ENCODE measurements at regions not wholly inside any gene's neighbourhood (a gene's known extent, or its start where the extent isn't known, plus 50 kb on each side); places are given as distances from the start of the nearest gene placed in this dataset.

DNA sequence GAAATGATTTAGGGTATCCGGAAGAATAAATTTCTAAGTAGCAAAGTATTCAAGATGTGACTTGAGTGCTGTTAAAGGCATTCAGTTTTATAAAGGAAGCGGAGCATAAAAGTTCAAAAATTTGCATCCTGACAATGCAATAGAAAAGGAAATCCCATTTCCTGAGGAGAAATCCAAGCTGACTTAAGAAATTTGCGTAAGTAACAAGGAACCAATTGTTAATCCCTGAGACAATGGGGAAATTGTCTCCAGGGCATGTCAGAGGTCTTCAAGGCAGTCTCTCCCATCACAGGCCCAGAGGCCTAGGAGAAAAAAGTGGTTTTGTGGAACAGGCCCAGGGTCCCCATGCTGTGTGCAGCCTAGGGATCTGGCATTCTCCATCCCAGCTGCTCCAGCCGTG lies 416.0 kb downstream of the PRDM2 start:
- 9% methylated on average over 3 of the region's 4 CpGs for WGBS (ENCODE audit: low lambda C conversion rate)
- in situ Hi-C loops (cut with HindIII; ENCODE audit: extremely low pct_ligation_motif_present, low pct_unique_long_range_greater_than_20kb) (no loop called here), intact Hi-C loops (cut with micrococcal nuclease; ENCODE audit: unreplicated experiment) (no loop called here)
- Histone ChIP-seq H2AFZ (ENCODE audit: low read length) (no peak overlapping the region), H3K27me3 (ENCODE audit: control insufficient read depth in 1 of 2, insufficient read depth in 2 of 2, low read length in 2 of 2) (no peaks in the 10 kb centered on the region), H3K9ac (ENCODE audit: insufficient read depth, low read depth, low read length) (no peak overlapping the region), H3K4me2 (ENCODE audit: low read depth, low read length) (no peak overlapping the region), H3K4me1 (ENCODE audit: insufficient read depth, low read length) (no peaks in the 10 kb centered on the region), H3K27ac (ENCODE audit: extremely low read length, insufficient read depth, low read length) (no peak overlapping the region), H3K4me3 (replicated peaks in 1 of 3; ENCODE audit: insufficient read depth in 1 of 3, low read depth in 2 of 3, low read length in 3 of 3) (no peak overlapping the region), H3K9me3 (ENCODE audit: low read length) (no peaks in the 10 kb centered on the region), H4K20me1 (ENCODE audit: insufficient read depth, low read length) (no peaks in the 10 kb centered on the region), H3K79me2 (ENCODE audit: insufficient read depth, low read length) (no peaks in the 10 kb centered on the region), H3K36me3 (replicated peaks in 1 of 2; ENCODE audit: control insufficient read depth in 1 of 2, insufficient read depth in 2 of 2, low read length in 2 of 2) (no peaks in the 10 kb centered on the region)
- no peak for TF ChIP-seq SAFB2 (CRISPR knock-in tag; IDR thresholded peaks at IDR 0.05; ENCODE audit: borderline replicate concordance, low read depth)
- no peak for TF ChIP-seq TFAP4 (IDR thresholded peaks at IDR 0.05; ENCODE audit: borderline replicate concordance, low read depth)
- no peak for TF ChIP-seq UBTF (CRISPR knock-in tag; IDR thresholded peaks at IDR 0.05)
- no peak for TF ChIP-seq HMG20A (CRISPR knock-in tag; IDR thresholded peaks at IDR 0.05; ENCODE audit: borderline replicate concordance)
- TF ChIP-seq, protein P1, sequence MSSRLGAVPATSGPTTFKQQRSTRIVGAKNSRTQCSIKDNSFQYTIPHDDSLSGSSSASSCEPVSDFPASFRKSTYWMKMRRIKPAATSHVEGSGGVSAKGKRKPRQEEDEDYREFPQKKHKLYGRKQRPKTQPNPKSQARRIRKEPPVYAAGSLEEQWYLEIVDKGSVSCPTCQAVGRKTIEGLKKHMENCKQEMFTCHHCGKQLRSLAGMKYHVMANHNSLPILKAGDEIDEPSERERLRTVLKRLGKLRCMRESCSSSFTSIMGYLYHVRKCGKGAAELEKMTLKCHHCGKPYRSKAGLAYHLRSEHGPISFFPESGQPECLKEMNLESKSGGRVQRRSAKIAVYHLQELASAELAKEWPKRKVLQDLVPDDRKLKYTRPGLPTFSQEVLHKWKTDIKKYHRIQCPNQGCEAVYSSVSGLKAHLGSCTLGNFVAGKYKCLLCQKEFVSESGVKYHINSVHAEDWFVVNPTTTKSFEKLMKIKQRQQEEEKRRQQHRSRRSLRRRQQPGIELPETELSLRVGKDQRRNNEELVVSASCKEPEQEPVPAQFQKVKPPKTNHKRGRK (CRISPR knock-in tag; IDR thresholded peaks at IDR 0.05): no peak
- no peak for TF ChIP-seq ZNF563 (CRISPR knock-in tag; IDR thresholded peaks at IDR 0.05)
- TF ChIP-seq ZNF577 (CRISPR knock-in tag; IDR thresholded peaks at IDR 0.05; ENCODE audit: borderline replicate concordance, low read depth): no peak
- TF ChIP-seq PAX8 (CRISPR knock-in tag; IDR thresholded peaks at IDR 0.05; ENCODE audit: borderline replicate concordance): no peak
- no peak for TF ChIP-seq ZNF879 (CRISPR knock-in tag; IDR thresholded peaks at IDR 0.05)
- no peak for TF ChIP-seq ZNF83 (CRISPR knock-in tag; IDR thresholded peaks at IDR 0.05; ENCODE audit: borderline replicate concordance)
- TF ChIP-seq ZNF780A (CRISPR knock-in tag; IDR thresholded peaks at IDR 0.05): no peak
- TF ChIP-seq HOXA7 (CRISPR knock-in tag; IDR thresholded peaks at IDR 0.05): no peak
- TF ChIP-seq SSRP1 (CRISPR knock-in tag; IDR thresholded peaks at IDR 0.05): no peak
- no peak for TF ChIP-seq ZSCAN21 (CRISPR knock-in tag; IDR thresholded peaks at IDR 0.05; ENCODE audit: borderline replicate concordance)
- TF ChIP-seq TOPORS (CRISPR knock-in tag; IDR thresholded peaks at IDR 0.05): no peak
- DNase-seq (ENCODE audit: low spot score): no peak
- no peak for FAIRE-seq
- POLR2A ChIA-PET: no interaction called here
- no peak for ATAC-seq
- CTCF ChIA-PET (ENCODE audit: low intra/inter-chr PET ratio, low total read pairs): no interaction called here
- BruUV-seq (replicated peaks): no TSS peak
